Natural killer cell (primary cell): ENCODE measurements at regions not wholly inside any gene's neighbourhood (a gene's known extent, or its start where the extent isn't known, plus 50 kb on each side); places are given as distances from the start of the nearest gene placed in this dataset.

Experiments
- ATAC-seq, 3 donors: fragments of 150-1000 bp in 2 of 3; fragments of 200-7000 bp in 1 of 3; cut with Tn5 transposase; 1 replicate in 1 of 3; 2 replicates in 2 of 3; pipeline ENCODE4 v1.10.0; 2021; ENCODE audit warnings: mild to moderate bottlenecking in 2 of 3, moderate library complexity in 2 of 3
- DNase-seq, 2 donors: peaks; one replicate each; pipeline versions ENCODE4 v3.0.0 to v3.0.0-alpha.2; 2013 to 2021; ENCODE audit warnings: mixed read lengths in 1 of 2
- H3K27ac ChIP-seq: one replicate; pipeline ENCODE4 v1.5.1; 2013; ENCODE audit warnings: mild to moderate bottlenecking, low read length
- H3K27me3 ChIP-seq: one replicate; pipeline ENCODE4 v1.6.1; 2013; ENCODE audit warnings: low read length; ENCODE audit not compliant: control insufficient read depth, insufficient read depth
- H3K36me3 ChIP-seq: one replicate; pipeline ENCODE4 v1.6.1; 2013; ENCODE audit warnings: low read length; ENCODE audit not compliant: control insufficient read depth, insufficient read depth
- H3K4me1 ChIP-seq: one replicate; pipeline ENCODE4 v1.6.1; 2013; ENCODE audit warnings: low read length; ENCODE audit not compliant: control insufficient read depth, insufficient read depth
- H3K4me3 ChIP-seq: one replicate; pipeline ENCODE4 v1.5.1; 2013; ENCODE audit warnings: low read length
- H3K9me3 ChIP-seq: one replicate; pipeline ENCODE4 v1.6.1; 2013; ENCODE audit warnings: low read length; ENCODE audit not compliant: control insufficient read depth, insufficient read depth
- H3K27ac Mint-ChIP-seq, 2 donors: one replicate each; pipeline ENCODE4 v1.8.0; 2022; ENCODE audit warnings: mild to moderate bottlenecking in 2 of 2, mixed read lengths in 2 of 2, moderate library complexity in 1 of 2
- H3K27me3 Mint-ChIP-seq, 2 donors: one replicate each; pipeline ENCODE4 v1.8.0; 2022; ENCODE audit warnings: low read depth in 2 of 2, mixed read lengths in 2 of 2
- H3K36me3 Mint-ChIP-seq: one replicate; pipeline ENCODE4 v1.8.0; 2022; ENCODE audit warnings: mixed read lengths
- H3K4me1 Mint-ChIP-seq, 2 donors: one replicate each; pipeline ENCODE4 v1.8.0; 2022; ENCODE audit warnings: mixed read lengths in 2 of 2
- H3K4me3 Mint-ChIP-seq: one replicate; pipeline ENCODE4 v1.8.0; 2022; ENCODE audit warnings: mild to moderate bottlenecking, moderate library complexity, mixed read lengths
- H3K9me3 Mint-ChIP-seq, 2 donors: one replicate each; pipeline ENCODE4 v1.8.0; 2022; ENCODE audit warnings: mixed read lengths in 2 of 2
- WGBS: methylation state at CpG from one replicate; pipeline ENCODE4 v1.1.7; 2013; ENCODE audit warnings: missing lambda C conversion rate; ENCODE audit not compliant: insufficient coverage; 5-methylcytosine and 5-hydroxymethylcytosine counted together
- intact Hi-C: fragments of 100-400 bp; cut with micrococcal nuclease; formaldehyde crosslinking; loops from one replicate; pipeline ENCODE4 v1.14.2; 2022
- TF ChIP-seq, protein P1 (sequence below): fragments of 200-600 bp; IDR thresholded peaks from one replicate; pipeline ENCODE4 v1.8.0; 2022; ENCODE audit warnings: antibody characterized with exemption

DNA sequence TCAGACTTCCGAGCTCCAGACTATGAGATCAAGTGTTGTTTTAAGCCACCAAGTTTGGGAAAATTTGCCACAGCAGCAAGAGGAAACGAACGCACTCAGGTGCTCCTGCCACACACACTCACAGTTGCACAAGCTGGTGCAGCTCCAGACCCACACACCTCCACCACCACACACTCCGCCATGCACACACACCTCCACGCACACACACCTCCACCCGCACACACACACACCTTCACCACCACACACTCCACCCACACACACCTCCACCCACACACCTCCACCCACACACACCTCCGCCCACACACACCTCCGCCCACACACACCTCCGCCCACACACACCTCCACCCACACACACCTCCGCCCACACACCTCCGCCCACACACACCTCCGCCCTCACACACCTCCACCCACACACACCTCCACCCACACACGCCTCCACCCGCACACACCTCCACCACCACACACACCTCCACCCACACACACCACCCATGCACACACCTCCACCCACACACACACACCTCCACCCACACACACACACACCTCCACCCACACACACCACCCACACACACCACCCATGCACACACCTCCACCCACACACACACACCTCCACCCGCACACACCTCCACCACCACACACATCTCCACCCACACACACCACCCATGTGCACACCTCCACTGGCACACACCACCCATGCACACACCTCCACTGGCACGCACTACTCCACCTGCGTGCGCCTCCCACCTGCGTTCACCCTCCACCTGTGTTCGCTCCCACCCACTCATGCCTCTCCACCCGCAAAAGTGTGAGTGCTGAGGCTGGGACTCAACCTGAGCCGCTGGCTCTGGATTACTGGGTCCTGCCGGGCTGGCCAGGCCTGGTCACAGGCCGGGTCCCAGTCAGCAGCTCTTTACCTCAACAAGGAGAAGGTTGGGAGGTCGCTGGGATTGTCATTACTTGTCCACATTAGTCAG is 175.6 kb downstream of the BMP7 start:
- peak in 1 of 2 donors; percentile 10 for DNase-seq
- peak overlapping the region; percentile 31 for H3K27ac ChIP-seq

DNA sequence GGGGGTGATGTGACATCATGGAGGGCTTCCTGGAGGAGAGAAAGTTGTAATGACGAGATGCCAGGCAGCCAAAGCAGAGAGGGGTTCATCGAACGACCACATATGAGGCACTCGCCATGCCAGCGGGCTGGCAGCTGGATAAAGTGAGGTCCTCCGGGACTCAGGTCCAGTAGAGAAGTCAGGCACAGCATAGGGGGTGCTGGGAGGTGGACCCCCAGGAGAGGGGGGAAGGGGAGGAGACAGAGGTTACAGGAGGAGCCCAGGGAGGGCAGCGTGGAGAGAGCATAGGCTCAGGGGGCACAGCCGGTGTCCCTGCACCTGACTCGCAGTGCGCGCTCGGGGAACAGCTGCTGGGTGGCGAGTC is 174.7 kb downstream of the BMP7 start:
- DNase-seq (peak in 1 of 2 donors; percentile 6), ATAC-seq (no peak)
- 67% methylated on average over 13 of the region's 13 CpGs for WGBS
- peaks cover 21 to 24% of the 10 kb centered on the region in 2 donors for H3K4me1 Mint-ChIP-seq
- peak overlapping the region; percentile 81 to 87 for H3K27ac Mint-ChIP-seq
- H3K27me3 ChIP-seq: no peaks in the 10 kb centered on the region
- H3K4me3 Mint-ChIP-seq: no peak overlapping the region
- peaks cover 0 to 2% of the 10 kb centered on the region in 2 donors for H3K9me3 Mint-ChIP-seq
- intact Hi-C loops: loop anchor here (5.0 to 10.0 kb wide), 2 partner anchors 236 to 403 kb away; partner anchors contain the start of gene SPO11
- peaks cover 5 to 14% of the 10 kb centered on the region in 2 donors for H3K27me3 Mint-ChIP-seq
- no peak overlapping the region for H3K4me3 ChIP-seq
- H3K36me3 ChIP-seq: no peaks in the 10 kb centered on the region
- no peak overlapping the region for H3K27ac ChIP-seq
- TF ChIP-seq, protein P1, sequence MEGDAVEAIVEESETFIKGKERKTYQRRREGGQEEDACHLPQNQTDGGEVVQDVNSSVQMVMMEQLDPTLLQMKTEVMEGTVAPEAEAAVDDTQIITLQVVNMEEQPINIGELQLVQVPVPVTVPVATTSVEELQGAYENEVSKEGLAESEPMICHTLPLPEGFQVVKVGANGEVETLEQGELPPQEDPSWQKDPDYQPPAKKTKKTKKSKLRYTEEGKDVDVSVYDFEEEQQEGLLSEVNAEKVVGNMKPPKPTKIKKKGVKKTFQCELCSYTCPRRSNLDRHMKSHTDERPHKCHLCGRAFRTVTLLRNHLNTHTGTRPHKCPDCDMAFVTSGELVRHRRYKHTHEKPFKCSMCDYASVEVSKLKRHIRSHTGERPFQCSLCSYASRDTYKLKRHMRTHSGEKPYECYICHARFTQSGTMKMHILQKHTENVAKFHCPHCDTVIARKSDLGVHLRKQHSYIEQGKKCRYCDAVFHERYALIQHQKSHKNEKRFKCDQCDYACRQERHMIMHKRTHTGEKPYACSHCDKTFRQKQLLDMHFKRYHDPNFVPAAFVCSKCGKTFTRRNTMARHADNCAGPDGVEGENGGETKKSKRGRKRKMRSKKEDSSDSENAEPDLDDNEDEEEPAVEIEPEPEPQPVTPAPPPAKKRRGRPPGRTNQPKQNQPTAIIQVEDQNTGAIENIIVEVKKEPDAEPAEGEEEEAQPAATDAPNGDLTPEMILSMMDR: no peak
- peaks cover 13% of the 10 kb centered on the region for H3K9me3 ChIP-seq
- no peaks in the 10 kb centered on the region for H3K36me3 Mint-ChIP-seq
- H3K4me1 ChIP-seq: peaks cover 13% of the 10 kb centered on the region

More for the DNA sequence above, 175.6 kb downstream of the BMP7 start:
- intact Hi-C loops: loop anchor here (5.0 to 10.0 kb wide), 2 partner anchors 236 to 404 kb away; partner anchors contain the start of gene SPO11
- Mint-ChIP-seq H3K4me3 (peak overlapping the region; percentile 49), H3K27ac (peak overlapping the region; percentile 81 to 87), H3K27me3 (peaks cover 3 to 7% of the 10 kb centered on the region in 2 donors), H3K36me3 (no peaks in the 10 kb centered on the region), H3K9me3 (peaks cover 0 to 2% of the 10 kb centered on the region in 2 donors), H3K4me1 (peaks cover 21 to 24% of the 10 kb centered on the region in 2 donors)
- peak; percentile 19 to 56 (median 37) for ATAC-seq
- Histone ChIP-seq H3K9me3 (peaks cover 13% of the 10 kb centered on the region), H3K4me1 (peaks cover 13% of the 10 kb centered on the region), H3K27me3 (no peaks in the 10 kb centered on the region), H3K36me3 (no peaks in the 10 kb centered on the region), H3K4me3 (no peak overlapping the region)
- TF ChIP-seq, protein P1: no peak
- WGBS: 75% methylated on average over 22 of the region's 25 CpGs

DNA sequence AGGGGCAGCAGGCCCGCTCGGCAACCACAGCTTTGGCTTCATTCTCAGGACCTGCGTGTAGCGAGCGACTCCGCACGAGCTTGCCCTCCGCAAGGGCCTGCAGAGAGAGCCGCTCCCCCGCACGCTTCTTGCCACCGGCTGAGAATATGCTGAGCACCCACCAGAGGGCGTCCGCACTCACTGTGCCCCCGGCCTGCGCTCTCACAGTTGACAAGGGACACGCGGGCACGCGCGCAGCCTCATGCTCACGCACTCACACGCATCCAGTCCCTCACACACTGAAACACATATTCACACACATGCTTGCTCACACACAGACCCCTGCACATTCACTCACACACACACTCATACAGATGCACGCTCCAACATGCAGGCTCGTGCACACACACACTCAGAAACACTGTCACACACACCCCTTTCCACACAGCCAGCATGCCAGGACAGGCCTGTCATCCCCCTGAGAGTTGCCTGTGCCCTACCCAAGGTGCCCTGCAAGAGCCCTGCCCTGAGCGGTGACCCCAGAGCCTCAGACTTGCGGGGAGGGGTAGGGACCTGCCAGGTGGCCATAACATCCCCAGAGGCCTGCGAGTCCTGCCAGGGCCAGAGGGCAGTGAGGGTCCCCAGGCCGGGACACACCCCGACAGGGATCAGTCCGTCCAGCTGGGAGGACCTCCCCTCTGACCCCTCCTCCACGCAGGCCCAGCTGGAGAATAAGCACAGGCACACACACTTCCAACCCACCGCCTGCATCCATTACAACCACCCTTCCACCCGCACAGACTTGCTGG is 174.1 kb downstream of the BMP7 start:
- Mint-ChIP-seq H3K27ac (peak overlapping the region; percentile 56 to 87), H3K4me1 (peaks cover 21 to 24% of the 10 kb centered on the region in 2 donors)

More for the DNA sequence above, 174.1 kb downstream of the BMP7 start:
- DNase-seq (peak; percentile 30 to 72), ATAC-seq (peak; percentile 57 to 71 (median 70))
- Histone ChIP-seq H3K36me3 (no peaks in the 10 kb centered on the region), H3K4me3 (no peak overlapping the region), H3K27ac (no peak overlapping the region), H3K4me1 (peaks cover 13% of the 10 kb centered on the region), H3K9me3 (peaks cover 13% of the 10 kb centered on the region), H3K27me3 (no peaks in the 10 kb centered on the region)
- intact Hi-C loops: loop anchor here (5.0 to 10.0 kb wide), 2 partner anchors 235 to 402 kb away; partner anchors contain the start of gene SPO11
- H3K4me3 Mint-ChIP-seq: no peak overlapping the region
- H3K27me3 Mint-ChIP-seq: peaks cover 3 to 14% of the 10 kb centered on the region in 2 donors
- H3K9me3 Mint-ChIP-seq: peaks cover 0 to 2% of the 10 kb centered on the region in 2 donors
- WGBS: 29% methylated on average over 34 of the region's 34 CpGs
- H3K36me3 Mint-ChIP-seq: no peaks in the 10 kb centered on the region
- TF ChIP-seq, protein P1: peak; percentile 55
